ACC112 (cell line): ENCODE measurements at regions not wholly inside any gene's neighbourhood (a gene's known extent, or its start where the extent isn't known, plus 50 kb on each side); places are given as distances from the start of the nearest gene placed in this dataset.

Experiments
- H2AFZ ChIP-seq: fragments of 200-600 bp; sonication (generic); one replicate; pipeline ENCODE4 v1.6.0; 2017; ENCODE audit warnings: antibody characterized with exemption, low read length; ENCODE audit not compliant: unreplicated experiment
- H3K27ac ChIP-seq: fragments of 200-600 bp; sonication (generic); 2 replicates; pipeline ENCODE4 v1.5.1; 2014; ENCODE audit warnings: low read depth, mild to moderate bottlenecking, antibody characterized with exemption, low read length, moderate library complexity
- H3K27me3 ChIP-seq: fragments of 200-600 bp; sonication (generic); 2 replicates; pipeline ENCODE4 v1.6.1; 2014; ENCODE audit warnings: mild to moderate bottlenecking, antibody characterized with exemption, low read length, moderate library complexity, mixed read lengths; ENCODE audit not compliant: insufficient read depth
- H3K36me3 ChIP-seq: fragments of 200-600 bp; sonication (generic); 2 replicates; pipeline ENCODE4 v1.6.1; 2016; ENCODE audit warnings: mild to moderate bottlenecking, antibody characterized with exemption, low read length, moderate library complexity, mixed read lengths; ENCODE audit not compliant: insufficient read depth
- H3K4me1 ChIP-seq: fragments of 200-600 bp; sonication (generic); one replicate; pipeline ENCODE4 v1.6.1; 2016; ENCODE audit warnings: low read length, mixed read lengths; ENCODE audit not compliant: insufficient read depth, unreplicated experiment, control insufficient read depth
- H3K4me3 ChIP-seq: fragments of 200-600 bp; sonication (generic); 2 replicates; pipeline ENCODE4 v1.5.1; 2014; ENCODE audit warnings: mild to moderate bottlenecking, low read depth, low read length
- H3K79me2 ChIP-seq: fragments of 200-600 bp; sonication (generic); one replicate; pipeline ENCODE4 v1.6.0; 2016; ENCODE audit warnings: low read length; ENCODE audit not compliant: control insufficient read depth, unreplicated experiment, insufficient read depth

- Histone ChIP-seq H3K79me2 (no peaks in the 10 kb centered on the region), H3K4me3 (no peak overlapping the region), H3K27me3 (no peaks in the 10 kb centered on the region), H3K36me3 (no peaks in the 10 kb centered on the region), H3K4me1 (no peaks in the 10 kb centered on the region), H3K27ac (no peak overlapping the region), H2AFZ (no peak overlapping the region)
Observed at GRCh38 chr7:67549126-67549525, 552.5 kb downstream of the TYW1 start.

DNA sequence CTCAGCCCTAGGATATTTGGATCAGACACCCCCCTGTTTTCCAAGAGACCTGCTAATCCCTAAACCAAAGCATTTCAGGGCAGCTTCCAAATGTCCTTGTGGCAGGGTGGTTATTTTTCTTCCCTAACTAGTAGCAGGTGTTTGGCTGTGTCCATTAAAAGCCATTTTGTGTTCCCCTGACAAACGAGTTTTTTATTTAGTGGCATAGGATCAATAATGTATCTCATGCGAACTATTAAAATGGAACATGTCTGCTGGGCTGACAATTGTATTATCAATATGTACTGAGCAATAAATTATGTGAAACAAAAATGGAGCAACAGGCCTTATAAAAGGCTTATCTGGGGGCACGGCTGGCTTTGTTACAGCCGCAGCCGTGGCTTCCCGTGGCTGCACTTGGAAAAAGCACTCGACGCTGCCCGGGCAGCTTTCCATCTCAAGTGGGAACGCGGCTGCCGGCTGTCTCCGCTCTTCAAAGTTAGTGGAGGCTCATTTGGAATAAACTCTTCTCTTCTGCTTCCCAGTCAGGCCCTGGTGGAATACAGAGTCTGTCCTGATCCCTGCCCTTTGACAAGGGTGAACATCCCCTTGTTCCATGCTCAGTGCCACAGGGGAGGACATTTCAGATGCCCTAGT is 554.3 kb downstream of the TYW1 start:
- no peak overlapping the region for H3K27ac ChIP-seq
- no peaks in the 10 kb centered on the region for H3K4me1 ChIP-seq
- no peaks in the 10 kb centered on the region for H3K36me3 ChIP-seq
- no peak overlapping the region for H3K4me3 ChIP-seq
- no peaks in the 10 kb centered on the region for H3K79me2 ChIP-seq
- H3K27me3 ChIP-seq, result no peaks in the 10 kb centered on the region
- H2AFZ ChIP-seq, result no peak overlapping the region

GRCh38 chr7:67552738-67553137 is 556.1 kb downstream of the TYW1 start:
- H3K36me3 ChIP-seq, result no peaks in the 10 kb centered on the region
- H3K4me1 ChIP-seq, result no peaks in the 10 kb centered on the region
- no peak overlapping the region for H3K4me3 ChIP-seq
- H3K79me2 ChIP-seq, result no peaks in the 10 kb centered on the region
- no peaks in the 10 kb centered on the region for H3K27me3 ChIP-seq
- no peak overlapping the region for H2AFZ ChIP-seq
- H3K27ac ChIP-seq, result no peak overlapping the region

- no peak overlapping the region for H2AFZ ChIP-seq
- H3K79me2 ChIP-seq, result no peaks in the 10 kb centered on the region
- H3K4me1 ChIP-seq, result no peaks in the 10 kb centered on the region
- no peak overlapping the region for H3K4me3 ChIP-seq
- H3K27ac ChIP-seq, result no peak overlapping the region
- H3K36me3 ChIP-seq, result no peaks in the 10 kb centered on the region
- H3K27me3 ChIP-seq, result no peaks in the 10 kb centered on the region
Observed at GRCh38 chr7:67553378-67553777, 556.7 kb downstream of the TYW1 start.

DNA sequence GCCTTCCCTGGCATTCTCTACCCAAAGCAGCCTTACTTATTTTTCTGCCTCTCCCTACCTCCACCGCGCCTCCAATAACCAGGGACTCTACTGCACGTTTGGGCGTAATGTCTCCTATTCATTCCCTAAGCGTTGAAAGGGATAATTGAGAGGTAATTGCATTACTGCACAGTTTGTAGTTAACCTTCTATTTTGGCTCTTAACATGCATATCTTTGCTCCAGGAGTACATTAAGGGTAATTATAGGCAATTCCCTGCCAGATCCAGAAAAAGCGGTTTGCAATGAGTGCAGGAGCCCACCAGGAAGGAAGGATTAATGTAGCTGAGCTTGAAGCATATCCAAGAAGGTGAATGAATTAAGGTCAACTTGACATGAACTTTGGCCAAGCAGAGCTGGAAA is 558.4 kb downstream of the TYW1 start:
- Histone ChIP-seq H2AFZ (no peak overlapping the region), H3K4me1 (no peaks in the 10 kb centered on the region), H3K36me3 (no peaks in the 10 kb centered on the region), H3K79me2 (no peaks in the 10 kb centered on the region), H3K27me3 (no peaks in the 10 kb centered on the region), H3K4me3 (no peak overlapping the region), H3K27ac (no peak overlapping the region)

DNA sequence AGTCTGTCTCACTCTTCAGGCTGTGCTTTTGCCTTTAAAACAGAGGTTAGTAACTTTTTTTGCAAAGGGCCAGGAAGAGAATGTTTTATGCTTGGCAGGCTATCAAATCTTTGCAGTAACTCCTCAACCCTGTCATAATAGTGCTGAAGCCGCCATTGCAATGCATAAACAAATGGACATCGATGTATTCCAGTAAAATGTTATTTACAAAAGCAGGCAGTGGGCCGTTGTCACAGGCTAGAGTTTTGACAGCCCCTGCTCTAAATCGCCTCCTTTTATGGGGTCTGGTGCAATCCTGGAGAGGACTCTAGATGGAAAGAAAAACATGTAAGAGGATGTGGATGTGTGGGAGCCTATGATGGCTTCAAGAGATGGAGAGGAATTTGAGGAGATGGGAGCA is 568.3 kb downstream of the TYW1 start:
- Histone ChIP-seq H3K27ac (no peak overlapping the region), H3K4me3 (no peak overlapping the region), H3K4me1 (no peaks in the 10 kb centered on the region)

GRCh38 chr7:67566101-67566500 is 569.5 kb downstream of the TYW1 start:
- Histone ChIP-seq H3K36me3 (no peaks in the 10 kb centered on the region), H2AFZ (no peak overlapping the region), H3K27ac (no peak overlapping the region), H3K79me2 (no peaks in the 10 kb centered on the region), H3K4me3 (no peak overlapping the region), H3K27me3 (no peaks in the 10 kb centered on the region), H3K4me1 (no peaks in the 10 kb centered on the region)

More for the DNA sequence above, 568.3 kb downstream of the TYW1 start:
- H3K27me3 ChIP-seq, result no peaks in the 10 kb centered on the region
- H3K36me3 ChIP-seq, result no peaks in the 10 kb centered on the region
- H2AFZ ChIP-seq, result no peak overlapping the region
- H3K79me2 ChIP-seq, result no peaks in the 10 kb centered on the region

GRCh38 chr7:67571026-67571545 is 574.5 kb downstream of the TYW1 start:
- Histone ChIP-seq H3K79me2 (no peaks in the 10 kb centered on the region), H3K4me3 (no peak overlapping the region), H3K27me3 (no peaks in the 10 kb centered on the region), H3K4me1 (no peaks in the 10 kb centered on the region), H3K36me3 (no peaks in the 10 kb centered on the region), H3K27ac (no peak overlapping the region), H2AFZ (no peak overlapping the region)

DNA sequence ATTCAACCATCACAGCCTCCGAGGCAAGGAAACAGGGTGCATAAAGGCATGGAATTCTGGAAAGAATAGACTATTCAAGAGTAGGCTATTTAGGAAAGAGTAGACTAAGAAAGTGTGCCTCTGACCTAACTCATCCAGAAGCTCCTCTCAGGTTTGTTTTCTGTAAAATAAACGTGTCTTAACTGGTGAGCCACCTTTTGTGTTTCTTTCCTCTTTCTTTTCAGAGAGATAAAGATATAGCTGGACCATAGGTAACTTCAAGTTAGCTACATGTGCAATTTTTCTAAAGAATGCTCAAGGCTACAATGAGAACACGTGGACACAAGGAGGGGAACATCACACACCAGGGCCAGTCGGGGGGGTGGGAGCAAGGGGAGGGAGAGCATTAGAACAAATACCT is 577.0 kb downstream of the TYW1 start:
- Histone ChIP-seq H3K4me1 (no peaks in the 10 kb centered on the region), H3K79me2 (no peaks in the 10 kb centered on the region), H3K36me3 (no peaks in the 10 kb centered on the region), H3K4me3 (no peak overlapping the region), H3K27ac (no peak overlapping the region), H3K27me3 (no peaks in the 10 kb centered on the region), H2AFZ (no peak overlapping the region)

DNA sequence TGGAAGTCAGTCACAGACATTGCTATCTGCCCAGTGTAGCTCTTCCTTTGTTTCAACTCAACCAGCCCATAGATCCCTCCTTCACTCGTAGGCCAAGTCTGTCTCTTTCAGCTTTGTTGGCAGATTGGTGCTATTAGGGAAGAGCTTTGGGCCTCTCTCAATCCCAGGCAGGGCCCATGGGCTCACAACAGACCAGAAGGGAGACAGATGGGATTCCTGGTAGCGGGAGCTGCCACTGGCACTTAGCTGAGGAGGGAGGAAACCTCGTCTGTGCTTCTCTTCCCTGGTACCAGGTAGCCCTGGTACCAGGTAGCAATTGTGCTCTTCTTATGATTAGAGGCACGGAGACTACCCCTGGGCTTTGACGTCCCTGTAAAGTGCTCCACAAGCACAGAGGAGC is 592.0 kb downstream of the TYW1 start:
- Histone ChIP-seq H3K4me1 (no peaks in the 10 kb centered on the region), H2AFZ (no peak overlapping the region), H3K27ac (no peak overlapping the region), H3K4me3 (no peak overlapping the region), H3K36me3 (no peaks in the 10 kb centered on the region), H3K79me2 (no peaks in the 10 kb centered on the region), H3K27me3 (no peaks in the 10 kb centered on the region)

DNA sequence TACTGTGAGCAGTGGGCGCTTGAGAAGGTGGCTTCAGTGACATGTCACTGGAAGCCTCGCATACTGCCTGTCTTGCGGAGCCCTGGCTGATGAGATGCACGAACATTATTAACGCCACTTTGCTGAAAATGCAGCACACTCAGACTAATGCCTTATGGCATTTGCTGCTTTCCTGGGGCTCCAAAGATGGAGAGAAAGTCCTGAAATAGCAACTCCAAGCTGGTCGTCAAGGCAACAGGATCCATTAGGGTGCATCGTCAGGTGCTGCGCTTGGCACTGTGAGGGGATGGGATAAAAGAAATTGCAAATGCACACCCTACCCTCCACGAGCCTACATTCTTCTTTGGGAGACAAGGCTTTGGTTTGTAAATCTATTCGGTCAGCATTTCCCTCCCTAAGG is 592.5 kb downstream of the TYW1 start:
- Histone ChIP-seq H3K36me3 (no peaks in the 10 kb centered on the region), H3K4me3 (no peak overlapping the region), H3K4me1 (no peaks in the 10 kb centered on the region), H3K79me2 (no peaks in the 10 kb centered on the region), H3K27me3 (no peaks in the 10 kb centered on the region), H2AFZ (no peak overlapping the region), H3K27ac (no peak overlapping the region)
